ENCODE measurements at regions not wholly inside any gene's neighbourhood (a gene's known extent, or its start where the extent isn't known, plus 50 kb on each side); places are given as distances from the start of the nearest gene placed in this dataset.

- Histone ChIP-seq H3K9ac (ENCODE audit: low read length in 3 of 3) (no peak overlapping the region), H3K9me3 (ENCODE audit: control insufficient read depth in 2 of 3, insufficient read depth in 1 of 3, low read length in 3 of 3) (no peaks in the 10 kb centered on the region), H3K36me3 (ENCODE audit: control insufficient read depth in 2 of 3, insufficient read depth in 3 of 3, low read length in 3 of 3) (no peaks in the 10 kb centered on the region), H3K4me3 (ENCODE audit: low read length in 3 of 3) (no peak overlapping the region), H3K4me1 (ENCODE audit: control insufficient read depth in 2 of 3, insufficient read depth in 2 of 3, low read depth in 1 of 3, low read length in 3 of 3) (no peaks in the 10 kb centered on the region), H3K27ac (ENCODE audit: low read depth in 2 of 2, low read length in 2 of 2) (no peak overlapping the region), H3K27me3 (ENCODE audit: control insufficient read depth, insufficient read depth, low read length) (no peaks in the 10 kb centered on the region)
- TF ChIP-seq CTCF (IDR thresholded peaks at IDR 0.05; ENCODE audit: borderline replicate concordance, extremely low read depth, insufficient read depth): no peak
- intact Hi-C loops (cut with DNase I): no loop called here
- FAIRE-seq: no peak
- DNase-seq: no peak
Observed at GRCh38 chr17:70525961-70526360, 356.6 kb downstream of the KCNJ2 start.

GRCh38 chr17:70527364-70527888 is 358.1 kb downstream of the KCNJ2 start:
- no peak for TF ChIP-seq CTCF (IDR thresholded peaks at IDR 0.05; ENCODE audit: borderline replicate concordance, extremely low read depth, insufficient read depth)
- no peak overlapping the region for H3K27ac ChIP-seq (ENCODE audit: low read depth in 2 of 2, low read length in 2 of 2)
- intact Hi-C loops (cut with DNase I): no loop called here
- no peak overlapping the region for H3K4me3 ChIP-seq (ENCODE audit: low read length in 3 of 3)
- H3K27me3 ChIP-seq (ENCODE audit: control insufficient read depth, insufficient read depth, low read length): no peaks in the 10 kb centered on the region
- H3K4me1 ChIP-seq (ENCODE audit: control insufficient read depth in 2 of 3, insufficient read depth in 2 of 3, low read depth in 1 of 3, low read length in 3 of 3): no peaks in the 10 kb centered on the region
- H3K36me3 ChIP-seq (ENCODE audit: control insufficient read depth in 2 of 3, insufficient read depth in 3 of 3, low read length in 3 of 3): no peaks in the 10 kb centered on the region
- no peak for DNase-seq
- no peak overlapping the region for H3K9ac ChIP-seq (ENCODE audit: low read length in 3 of 3)
- FAIRE-seq: no peak
- no peaks in the 10 kb centered on the region for H3K9me3 ChIP-seq (ENCODE audit: control insufficient read depth in 2 of 3, insufficient read depth in 1 of 3, low read length in 3 of 3)

- DNase-seq (no peak), FAIRE-seq (no peak)
- no peak overlapping the region for H3K27ac ChIP-seq (ENCODE audit: low read depth in 2 of 2, low read length in 2 of 2)
- H3K27me3 ChIP-seq (ENCODE audit: control insufficient read depth, insufficient read depth, low read length): no peaks in the 10 kb centered on the region
- H3K4me1 ChIP-seq (ENCODE audit: control insufficient read depth in 2 of 3, insufficient read depth in 2 of 3, low read depth in 1 of 3, low read length in 3 of 3): no peaks in the 10 kb centered on the region
- no peaks in the 10 kb centered on the region for H3K36me3 ChIP-seq (ENCODE audit: control insufficient read depth in 2 of 3, insufficient read depth in 3 of 3, low read length in 3 of 3)
- no peak overlapping the region for H3K4me3 ChIP-seq (ENCODE audit: low read length in 3 of 3)
- H3K9ac ChIP-seq (ENCODE audit: low read length in 3 of 3): no peak overlapping the region
- H3K9me3 ChIP-seq (ENCODE audit: control insufficient read depth in 2 of 3, insufficient read depth in 1 of 3, low read length in 3 of 3): no peaks in the 10 kb centered on the region
- intact Hi-C loops (cut with DNase I): no loop called here
- TF ChIP-seq CTCF (IDR thresholded peaks at IDR 0.05; ENCODE audit: borderline replicate concordance, extremely low read depth, insufficient read depth): no peak
Observed at GRCh38 chr17:70533427-70533826, 364.1 kb downstream of the KCNJ2 start.

GRCh38 chr17:70535986-70536385 is 366.7 kb downstream of the KCNJ2 start:
- no peaks in the 10 kb centered on the region for H3K4me1 ChIP-seq (ENCODE audit: control insufficient read depth in 2 of 3, insufficient read depth in 2 of 3, low read depth in 1 of 3, low read length in 3 of 3)
- FAIRE-seq: no peak
- no peaks in the 10 kb centered on the region for H3K36me3 ChIP-seq (ENCODE audit: control insufficient read depth in 2 of 3, insufficient read depth in 3 of 3, low read length in 3 of 3)
- DNase-seq: no peak
- no peaks in the 10 kb centered on the region for H3K27me3 ChIP-seq (ENCODE audit: control insufficient read depth, insufficient read depth, low read length)
- H3K4me3 ChIP-seq (ENCODE audit: low read length in 3 of 3): no peak overlapping the region
- no peak overlapping the region for H3K9ac ChIP-seq (ENCODE audit: low read length in 3 of 3)
- intact Hi-C loops (cut with DNase I): no loop called here
- no peak for TF ChIP-seq CTCF (IDR thresholded peaks at IDR 0.05; ENCODE audit: borderline replicate concordance, extremely low read depth, insufficient read depth)
- H3K9me3 ChIP-seq (ENCODE audit: control insufficient read depth in 2 of 3, insufficient read depth in 1 of 3, low read length in 3 of 3): no peaks in the 10 kb centered on the region
- H3K27ac ChIP-seq (ENCODE audit: low read depth in 2 of 2, low read length in 2 of 2): no peak overlapping the region

All from kidney (tissue), 13 donors.